ENCODE measurements at regions not wholly inside any gene's neighbourhood (a gene's known extent, or its start where the extent isn't known, plus 50 kb on each side); places are given as distances from the start of the nearest gene placed in this dataset.

DNA sequence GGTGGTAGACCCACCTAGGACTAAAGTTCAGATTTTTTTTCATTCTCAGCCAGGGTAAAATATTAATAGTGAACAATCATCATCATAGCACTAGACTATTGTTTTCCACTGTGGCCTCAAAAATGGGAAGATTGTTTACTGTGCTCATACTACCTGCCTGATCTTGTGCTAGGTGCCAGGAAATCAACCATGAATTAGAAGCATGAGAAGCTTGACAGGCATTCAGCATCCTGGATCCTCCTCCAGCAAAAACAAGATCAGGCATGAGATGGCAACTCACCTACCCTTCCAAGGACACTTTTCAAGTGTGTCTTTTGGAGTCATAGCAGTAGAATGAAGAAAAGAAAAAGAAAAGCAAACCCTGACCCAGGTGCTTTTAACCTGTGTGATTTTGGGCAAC is 174.2 kb downstream of the CYLD start:
- no peak for DNase-seq (ENCODE audit: low read depth)

DNA sequence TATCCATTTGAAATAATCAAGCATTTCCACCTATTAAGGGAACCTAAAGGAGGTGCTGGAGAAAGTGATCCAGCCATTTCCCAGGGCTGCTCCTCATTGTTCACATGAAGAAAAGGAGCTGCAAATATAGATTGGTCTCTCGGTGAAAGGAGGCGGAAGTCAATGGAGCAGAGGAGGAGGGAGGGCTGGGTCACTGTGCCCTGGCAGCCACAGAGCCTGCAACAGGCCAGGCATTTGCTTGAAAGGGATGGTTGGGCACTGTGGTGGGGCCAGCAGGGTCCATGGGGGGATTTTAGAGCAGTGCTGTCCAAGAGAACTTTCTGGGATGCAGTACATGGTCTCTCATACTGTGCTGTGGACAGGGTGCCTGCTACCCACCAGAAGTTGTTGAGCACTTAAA is 173.2 kb downstream of the CYLD start:
- DNase-seq (ENCODE audit: low read depth) = no peak

DNA sequence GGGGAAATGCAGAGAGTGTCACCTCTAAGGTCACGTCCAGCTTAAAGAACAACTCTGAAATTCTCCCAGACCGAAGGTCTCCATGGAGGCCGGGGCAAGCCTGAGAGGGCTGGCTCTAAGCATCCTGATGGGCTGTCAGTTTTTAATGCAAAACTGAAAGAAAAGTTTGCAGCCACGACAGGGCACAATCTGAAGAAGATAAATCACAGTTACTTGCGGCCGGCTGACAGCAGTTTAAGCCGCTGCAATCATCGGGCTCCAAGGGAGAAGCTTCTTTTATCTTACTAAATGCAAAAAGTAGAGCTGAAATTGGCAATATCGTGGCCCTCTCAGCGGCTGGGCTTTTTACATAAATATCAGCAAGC is 168.8 kb downstream of the CYLD start:
- no peak for DNase-seq (ENCODE audit: low read depth)

DNA sequence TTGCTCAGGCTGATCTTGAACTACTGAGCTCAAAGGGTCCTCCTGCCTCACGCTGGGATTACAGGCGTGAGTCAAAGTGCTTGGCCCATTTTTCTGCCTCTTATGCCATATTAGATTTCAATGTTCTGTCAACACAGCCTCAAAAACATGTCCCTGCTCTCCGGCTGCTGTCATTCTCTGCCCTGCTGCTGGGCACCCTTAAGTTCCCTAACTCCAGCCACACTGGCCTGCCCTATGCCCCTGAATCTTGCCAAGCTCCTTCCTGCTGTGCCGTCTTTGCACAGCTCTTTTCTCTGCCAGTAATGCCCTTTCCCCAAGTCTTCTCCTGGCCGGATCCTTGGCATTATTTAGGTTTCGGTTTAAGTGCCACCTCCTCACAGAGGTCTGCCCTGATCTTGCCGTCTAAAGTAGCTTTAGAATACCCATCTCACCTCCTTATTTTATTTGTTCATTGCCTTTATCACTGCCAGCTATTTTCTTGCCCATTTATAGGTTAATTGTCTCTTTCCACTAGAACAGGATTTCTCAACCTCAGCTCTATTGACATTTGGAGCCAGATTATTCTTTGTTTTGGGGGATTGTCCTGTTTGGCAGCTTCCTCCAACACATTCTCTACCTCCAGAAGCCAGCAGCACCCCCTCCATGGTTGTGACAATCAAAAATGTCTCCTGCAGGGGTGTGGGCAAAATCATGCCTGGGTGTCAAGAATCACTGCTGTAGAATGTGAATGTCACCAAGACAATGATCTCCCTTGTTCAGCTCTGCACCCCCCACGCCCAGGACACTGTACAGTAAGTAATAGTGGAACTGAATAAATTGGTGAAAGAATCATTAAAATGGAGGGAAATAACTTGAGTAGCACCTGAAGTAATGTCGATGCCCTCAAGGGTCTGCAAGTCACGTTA is 168.2 kb downstream of the CYLD start:
- DNase-seq (ENCODE audit: low read depth) = no peak

DNA sequence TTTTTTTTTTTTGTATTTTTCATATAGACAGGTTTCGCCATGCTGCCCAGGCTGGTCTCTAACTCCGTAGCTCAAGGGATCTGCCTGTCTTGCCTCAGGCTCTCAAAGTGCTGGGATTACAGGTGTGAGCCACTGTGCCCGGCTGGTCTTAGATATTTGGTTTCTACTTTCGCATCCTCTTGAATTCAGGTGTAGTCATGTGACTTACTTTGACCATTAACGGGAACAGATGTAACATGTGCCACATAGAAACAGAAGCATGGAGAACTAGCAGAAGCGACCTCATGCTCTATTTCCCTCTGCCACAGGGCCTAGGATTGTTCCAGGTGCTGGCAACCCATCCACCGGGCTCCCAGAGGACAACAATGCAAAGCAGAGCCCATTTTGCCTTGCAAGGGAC is 166.6 kb downstream of the CYLD start:
- DNase-seq (ENCODE audit: low read depth) = no peak

DNA sequence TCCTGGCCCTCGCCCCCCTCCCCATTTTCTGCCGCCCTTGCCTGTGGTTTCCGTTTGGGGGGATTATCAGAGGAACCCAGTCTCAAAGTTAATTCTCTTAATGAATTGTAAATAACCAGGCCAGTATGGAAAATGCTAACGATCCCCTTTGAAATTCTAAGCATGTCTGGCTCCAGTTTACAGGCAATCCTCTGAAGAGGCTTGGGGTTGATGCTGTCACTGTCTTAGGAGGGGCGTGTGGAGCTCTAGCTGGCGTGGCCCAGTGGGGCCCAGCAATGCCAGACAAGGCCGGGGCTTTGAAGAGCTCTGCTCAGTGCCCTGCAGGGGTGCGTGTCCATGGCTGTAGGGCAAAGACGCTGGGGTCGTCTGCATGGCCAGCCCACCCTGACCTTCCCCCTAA is 164.6 kb downstream of the CYLD start:
- DNase-seq (ENCODE audit: low read depth) = no peak

DNA sequence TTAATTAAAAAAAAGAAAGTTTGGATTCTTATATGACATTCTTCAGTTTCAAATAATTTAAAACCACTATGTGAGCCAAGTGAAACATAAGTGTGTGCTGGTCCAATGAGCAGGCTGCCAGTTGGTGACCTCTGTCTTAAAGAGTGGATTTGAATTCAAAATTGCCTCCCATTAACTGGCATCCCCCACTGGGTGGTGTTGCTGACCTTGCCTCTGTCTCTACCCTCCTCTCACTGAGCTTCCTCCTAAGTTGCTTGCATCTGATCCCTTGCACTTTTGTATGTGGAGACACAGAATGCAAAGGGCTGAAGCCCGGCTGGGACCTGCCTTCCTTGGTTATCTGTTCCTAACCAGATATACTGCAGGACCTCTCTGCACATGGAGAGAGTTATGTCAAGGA is 160.6 kb downstream of the CYLD start:
- DNase-seq (ENCODE audit: low read depth) = no peak

DNA sequence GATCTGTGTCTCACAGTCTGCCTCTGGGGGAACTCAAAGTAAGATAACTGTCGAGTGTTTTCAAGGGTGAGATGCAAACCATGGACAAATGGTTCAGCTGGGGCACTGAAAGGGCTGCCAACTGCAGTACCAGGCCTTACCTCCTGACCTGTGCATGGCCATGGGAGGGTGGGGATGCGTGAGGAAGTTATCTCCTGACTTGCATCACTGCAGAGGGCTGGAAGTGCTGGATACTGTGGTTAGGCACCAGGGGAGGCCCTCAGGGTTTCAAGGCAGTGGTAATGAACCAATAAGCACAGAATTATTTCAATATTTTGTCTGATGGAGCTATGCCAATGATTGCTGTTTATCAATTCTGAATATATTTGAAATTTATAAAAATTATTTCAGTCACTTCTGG is 159.2 kb downstream of the CYLD start:
- DNase-seq (ENCODE audit: low read depth) = no peak

DNA sequence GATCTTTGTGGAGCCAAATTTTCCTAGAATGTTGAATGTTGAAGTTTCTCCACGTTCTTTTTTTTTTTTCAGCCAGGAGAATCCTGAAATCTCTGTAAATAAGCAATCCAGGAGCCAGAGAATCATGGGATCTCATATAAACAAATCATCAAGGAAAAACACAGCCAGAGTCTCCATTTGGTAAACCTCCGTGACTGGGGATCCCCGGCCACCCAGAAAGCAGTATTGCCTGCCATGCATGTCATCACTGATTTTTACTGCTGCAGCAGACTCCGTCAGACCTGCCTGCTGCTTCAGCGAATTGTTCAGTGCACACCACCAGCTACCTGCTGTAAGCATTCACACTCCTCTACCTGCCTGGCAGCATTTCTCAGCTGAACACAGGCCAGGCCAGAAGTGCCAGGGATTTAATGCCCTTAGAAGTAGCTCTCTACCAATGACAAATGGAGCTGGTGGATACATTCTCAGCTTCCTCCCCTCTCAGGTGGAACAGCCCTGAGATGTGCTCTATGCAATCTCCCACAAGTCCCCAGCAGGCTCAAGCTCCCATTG is 158.6 kb downstream of the CYLD start:
- DNase-seq (ENCODE audit: low read depth) = no peak

DNA sequence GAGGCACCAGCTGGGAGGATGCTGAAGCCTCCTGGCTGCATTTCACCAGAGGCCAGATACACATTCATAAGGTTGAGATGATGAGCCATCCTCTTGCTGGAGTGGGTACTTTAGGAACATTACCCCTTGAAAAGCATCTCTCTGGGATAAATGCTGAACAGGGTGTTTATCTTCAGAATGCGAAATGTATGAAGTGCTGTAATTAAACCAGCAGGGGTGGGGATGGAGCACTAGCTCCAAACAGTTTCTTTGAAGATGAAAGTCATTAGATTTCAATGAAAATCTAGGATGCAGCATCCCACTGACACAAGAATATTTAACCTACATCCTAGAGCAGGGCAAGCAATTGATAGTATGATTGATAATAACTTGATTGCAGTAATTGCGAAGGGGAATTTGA is 158.1 kb downstream of the CYLD start:
- DNase-seq (ENCODE audit: low read depth) = no peak

DNA sequence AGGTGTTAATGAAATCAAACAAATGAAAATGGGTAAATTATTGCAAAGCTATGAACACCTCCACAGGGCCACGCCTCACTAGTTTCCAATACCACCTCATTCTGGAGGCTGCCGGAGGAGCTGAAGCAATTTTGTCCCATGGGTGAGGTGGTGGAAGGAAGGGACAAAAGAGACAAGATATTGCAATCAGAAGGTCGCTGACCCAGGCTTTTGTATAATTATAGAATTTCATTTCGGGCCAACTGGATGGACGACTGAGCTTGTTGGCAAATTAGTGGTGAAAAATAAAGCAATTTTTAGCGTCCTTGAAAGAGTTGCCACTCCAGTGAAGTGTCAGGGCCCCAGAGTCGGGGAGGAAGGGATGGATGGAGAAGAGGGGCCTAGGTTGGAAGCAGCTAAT is 147.9 kb downstream of the CYLD start:
- no peak for DNase-seq (ENCODE audit: low read depth)

DNA sequence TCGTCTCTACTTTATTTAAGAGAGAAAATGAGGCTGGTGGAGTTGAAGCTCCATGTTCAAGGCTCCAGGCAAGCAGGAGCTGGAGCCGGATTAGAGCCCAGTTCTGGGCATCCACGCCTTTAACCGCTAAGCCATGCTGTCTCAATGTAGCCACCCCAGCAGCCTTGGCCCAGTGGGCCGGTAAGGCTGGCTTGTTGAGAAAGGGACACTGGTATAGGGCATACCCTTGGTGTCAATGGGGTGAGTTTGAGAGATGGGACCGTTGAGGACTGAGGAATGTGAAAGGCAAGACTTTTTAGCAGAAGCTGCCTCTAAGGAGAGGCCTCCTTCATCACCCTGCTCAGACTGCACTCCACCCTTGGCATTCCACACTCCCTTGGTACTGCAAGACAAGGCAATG is 147.4 kb downstream of the CYLD start:
- DNase-seq (ENCODE audit: low read depth) = no peak

DNA sequence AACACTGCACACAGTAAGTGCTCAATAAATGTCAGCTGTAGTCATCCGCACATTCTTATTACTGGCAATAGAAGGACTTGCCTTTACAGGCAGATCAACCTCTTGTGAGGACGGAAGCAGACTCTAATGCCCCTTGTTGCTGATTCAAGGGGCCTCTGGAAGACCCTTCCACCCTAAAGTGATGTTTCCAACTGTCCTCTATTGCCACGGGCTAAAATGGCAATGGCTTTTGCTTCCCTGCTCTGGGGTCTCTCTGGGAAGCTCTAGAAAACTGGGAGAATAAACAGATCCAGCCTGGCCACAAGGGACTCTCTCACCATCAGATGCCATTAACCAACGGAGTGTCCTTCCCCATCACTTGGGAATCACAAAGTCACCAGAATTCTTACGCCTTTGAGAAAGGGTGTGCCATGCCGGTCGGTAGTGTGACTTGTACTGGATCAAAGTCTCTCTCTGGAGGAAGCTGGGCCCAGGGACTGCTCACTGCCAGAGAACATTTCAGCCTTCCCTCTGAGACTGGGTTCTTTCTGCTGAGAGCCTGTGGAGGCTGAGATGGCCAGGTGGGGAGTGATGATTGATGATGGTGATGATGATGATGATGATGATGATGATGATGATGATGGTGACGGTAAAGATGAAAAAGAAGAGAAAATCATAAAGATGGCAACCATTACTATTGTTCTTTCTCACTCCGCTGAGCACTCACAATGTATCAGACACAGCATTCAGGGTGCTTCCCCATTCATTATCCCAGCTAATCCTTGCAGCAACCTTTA is 146.8 kb downstream of the CYLD start:
- no peak for DNase-seq (ENCODE audit: low read depth)

DNA sequence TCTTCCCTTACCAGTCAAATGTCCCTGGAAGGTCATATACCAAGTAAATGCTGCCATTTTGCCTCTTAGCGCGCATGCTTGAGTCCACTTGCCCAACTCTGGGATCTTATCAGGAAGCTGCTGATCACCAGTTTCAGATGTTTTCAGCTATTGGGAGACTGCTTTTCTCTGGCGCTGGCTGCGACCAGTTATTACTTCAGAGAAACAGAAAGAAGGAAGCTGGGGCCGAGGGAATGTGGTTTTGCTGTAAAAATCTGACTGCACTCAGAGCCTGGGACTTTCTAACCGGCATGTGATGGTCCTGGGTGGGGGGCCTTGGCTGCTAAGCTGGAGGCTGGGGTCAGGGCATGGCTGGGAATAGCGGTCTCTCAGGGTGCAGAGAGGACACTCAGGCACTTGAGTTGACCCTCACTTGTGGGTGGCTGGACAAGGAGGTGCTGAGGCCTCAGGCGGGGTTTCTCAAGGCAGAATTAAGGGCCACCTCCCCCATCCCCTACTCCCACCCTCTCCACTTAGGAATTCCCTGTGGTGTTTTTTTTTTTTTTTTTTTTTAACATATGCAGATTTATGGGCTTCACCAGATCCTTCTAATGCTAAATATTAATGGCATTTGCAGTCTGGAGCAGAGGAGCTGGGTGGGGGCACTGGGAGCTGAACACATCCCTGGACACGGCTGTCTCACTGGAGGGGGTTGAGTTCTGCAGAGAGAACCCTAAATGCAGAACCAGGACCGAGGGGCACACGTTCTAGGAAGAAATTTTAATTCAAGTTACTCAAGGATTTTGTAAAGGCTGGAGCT is 145.8 kb downstream of the CYLD start:
- no peak for DNase-seq (ENCODE audit: low read depth)

DNA sequence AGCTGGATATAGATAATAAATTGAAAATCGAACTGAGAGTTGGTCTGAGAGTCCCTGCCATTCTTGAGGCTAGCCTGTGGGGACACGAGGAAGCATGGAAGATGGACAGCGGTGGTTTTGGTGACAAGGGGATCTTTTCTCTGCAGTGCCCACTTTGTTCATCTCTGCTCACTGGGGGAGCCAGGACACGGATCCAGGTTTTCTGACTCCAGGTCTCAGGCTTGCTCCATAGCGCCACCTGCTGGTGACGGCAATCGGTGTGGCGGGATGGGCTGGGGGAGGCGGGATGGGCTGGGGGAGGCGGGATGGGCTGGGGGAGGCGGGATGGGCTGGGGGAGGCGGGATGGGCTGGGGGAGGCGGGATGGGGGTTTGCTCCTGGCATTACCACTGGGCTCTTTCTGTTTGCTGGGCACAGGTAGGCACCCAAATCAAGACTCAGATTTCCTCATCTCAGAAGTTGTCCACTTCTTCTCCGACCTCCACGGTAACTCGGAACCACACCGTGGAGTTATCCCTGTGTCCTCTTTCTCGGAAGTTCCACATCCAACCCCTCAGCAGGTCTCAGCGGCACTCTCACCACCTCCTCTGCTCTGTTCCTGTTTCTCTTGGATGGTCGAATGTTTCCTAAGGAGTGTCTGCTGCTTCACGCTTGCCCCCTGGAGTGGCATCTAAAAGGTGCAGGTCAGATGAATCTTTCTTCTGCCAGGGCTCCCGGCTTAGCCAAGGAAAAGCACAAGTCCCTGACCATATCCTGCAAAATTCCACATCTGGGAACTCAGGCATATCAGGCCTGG is 142.4 kb downstream of the CYLD start:
- no peak for DNase-seq (ENCODE audit: low read depth)

DNA sequence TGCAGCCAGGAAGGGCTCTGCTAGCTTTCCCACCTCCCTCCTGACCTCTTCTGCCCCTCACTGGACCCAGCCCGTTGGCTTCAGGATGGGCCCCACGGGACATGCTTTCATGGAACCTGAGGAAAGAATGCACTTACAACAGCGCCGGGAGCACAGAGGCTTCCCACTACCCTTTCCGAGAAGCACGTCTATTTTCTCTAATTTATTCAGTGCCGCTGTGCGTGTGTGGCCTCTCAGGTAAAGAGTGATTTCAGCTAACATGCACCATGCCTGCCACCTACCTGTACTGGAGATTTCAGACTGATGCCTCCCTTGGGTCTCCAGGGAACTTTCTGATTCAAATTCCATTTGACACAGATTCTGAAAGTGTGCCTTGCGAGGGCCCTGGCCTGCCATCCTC is 140.1 kb downstream of the CYLD start:
- DNase-seq (ENCODE audit: low read depth) = no peak

DNA sequence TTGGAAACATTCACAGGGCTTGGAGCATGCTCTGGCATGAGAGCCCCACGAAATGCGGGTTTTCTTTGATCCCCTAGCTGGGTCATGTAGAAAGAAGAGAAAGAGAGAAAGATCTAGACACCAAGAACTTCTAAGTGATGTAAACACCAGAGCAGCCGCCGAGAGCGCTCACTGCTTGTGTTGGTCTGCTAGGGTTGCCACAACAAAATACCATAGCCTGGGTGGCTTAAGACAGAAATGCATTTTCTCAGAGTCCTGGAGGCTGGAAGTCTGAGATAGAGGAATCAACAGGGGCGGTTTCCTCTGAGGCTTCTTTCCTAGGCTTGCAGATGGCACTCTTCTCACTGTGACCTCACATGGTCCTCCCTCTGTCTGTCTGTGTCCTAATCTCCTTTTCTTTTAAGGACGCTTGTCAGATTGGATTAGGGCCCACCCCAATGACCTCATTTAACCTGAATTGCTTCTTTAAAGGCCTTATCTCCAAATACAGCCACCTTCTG is 139.5 kb downstream of the CYLD start:
- no peak for DNase-seq (ENCODE audit: low read depth)

DNA sequence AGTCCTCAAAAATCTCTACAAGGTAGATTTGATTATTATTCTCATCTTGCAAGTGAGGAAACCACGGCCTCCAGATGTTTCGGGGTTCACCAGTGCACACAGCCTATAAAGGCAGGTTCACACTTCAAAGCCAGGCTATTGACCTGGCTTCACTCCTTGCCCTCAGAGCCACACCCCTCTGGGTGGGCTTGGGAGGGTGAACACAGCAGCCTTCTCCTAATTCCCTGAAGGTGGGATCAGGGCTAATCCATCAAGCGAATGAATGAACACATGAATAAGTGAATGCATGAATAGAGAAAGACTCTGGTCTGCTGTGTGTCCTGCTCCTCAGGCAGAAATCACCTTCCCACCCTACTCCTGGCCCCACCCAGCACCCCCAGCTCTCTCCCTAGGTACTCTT is 139.0 kb downstream of the CYLD start:
- DNase-seq (ENCODE audit: low read depth) = no peak

DNA sequence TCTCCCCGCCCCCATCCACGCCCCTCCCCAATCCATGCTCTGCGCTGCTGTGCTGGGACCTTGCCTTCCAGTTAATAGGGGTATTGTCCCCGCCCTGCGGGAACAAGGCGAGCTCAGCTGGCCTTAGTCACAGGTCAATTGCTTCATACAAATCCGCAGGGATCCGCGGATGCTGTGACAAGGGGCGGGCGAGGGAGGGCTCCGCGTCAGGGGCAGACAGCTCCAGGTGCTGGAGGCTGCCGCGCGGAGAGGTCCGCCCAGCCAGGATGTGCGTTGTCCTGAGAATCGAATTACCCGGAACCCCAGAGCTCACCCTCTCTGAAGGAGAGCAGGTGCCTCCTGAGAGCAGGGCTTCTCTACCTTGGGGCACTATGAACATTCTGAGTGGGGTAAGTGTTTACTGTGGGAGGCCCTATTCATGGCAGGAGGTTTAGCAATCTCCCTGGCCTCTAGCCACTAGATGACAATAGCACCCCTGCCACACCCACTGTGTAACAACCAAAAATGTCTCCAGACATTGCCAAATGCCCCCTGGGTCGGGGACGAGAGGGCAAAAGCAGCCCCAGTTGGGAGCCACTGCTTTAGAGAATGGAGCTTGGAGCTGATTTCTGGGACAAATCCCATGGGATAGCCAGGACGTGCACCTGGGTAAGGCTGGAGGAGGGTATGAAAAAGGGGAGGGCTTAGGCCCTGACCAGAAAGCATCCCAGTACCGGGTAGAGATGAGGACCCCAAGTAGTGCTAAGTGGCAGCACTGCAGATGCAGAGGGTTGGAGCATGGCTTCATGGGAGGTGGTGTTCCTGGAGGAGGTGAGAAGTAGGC is 138.2 kb downstream of the CYLD start:
- DNase-seq (ENCODE audit: low read depth) = no peak

DNA sequence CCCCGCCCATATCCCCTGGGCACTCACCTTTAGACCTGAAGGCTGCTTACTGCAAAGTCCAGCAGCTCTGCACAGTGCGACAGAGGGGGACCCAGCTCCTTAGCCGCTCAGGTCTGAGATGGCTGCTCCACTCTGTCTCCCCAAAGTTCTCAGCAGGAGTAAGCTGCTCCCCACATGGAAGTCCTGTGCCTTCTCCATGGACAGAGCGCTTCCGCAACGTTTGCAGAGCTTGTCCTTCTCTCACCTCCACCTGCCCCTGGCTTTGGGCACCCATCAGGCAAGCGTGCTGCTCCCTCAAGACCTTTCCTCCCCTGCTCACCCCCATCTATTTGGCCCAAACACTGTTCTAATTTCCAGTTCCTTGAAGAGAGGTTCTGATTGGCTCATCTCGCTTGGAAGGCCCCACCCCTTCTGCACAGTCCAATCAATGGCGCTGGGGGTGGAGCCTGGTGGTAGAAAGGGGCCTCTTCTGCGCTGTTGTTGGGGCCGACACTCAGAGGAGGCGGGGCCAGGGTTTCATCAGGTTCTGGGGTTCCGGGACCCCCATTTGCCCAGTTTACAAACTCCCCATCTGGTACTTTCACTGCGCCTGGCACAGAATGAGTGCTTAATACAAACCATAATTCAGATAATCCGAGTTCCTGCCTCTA is 137.2 kb downstream of the CYLD start:
- no peak for DNase-seq (ENCODE audit: low read depth)
